ENCODE measurements at regions not wholly inside any gene's neighbourhood (a gene's known extent, or its start where the extent isn't known, plus 50 kb on each side); places are given as distances from the start of the nearest gene placed in this dataset.

DNA sequence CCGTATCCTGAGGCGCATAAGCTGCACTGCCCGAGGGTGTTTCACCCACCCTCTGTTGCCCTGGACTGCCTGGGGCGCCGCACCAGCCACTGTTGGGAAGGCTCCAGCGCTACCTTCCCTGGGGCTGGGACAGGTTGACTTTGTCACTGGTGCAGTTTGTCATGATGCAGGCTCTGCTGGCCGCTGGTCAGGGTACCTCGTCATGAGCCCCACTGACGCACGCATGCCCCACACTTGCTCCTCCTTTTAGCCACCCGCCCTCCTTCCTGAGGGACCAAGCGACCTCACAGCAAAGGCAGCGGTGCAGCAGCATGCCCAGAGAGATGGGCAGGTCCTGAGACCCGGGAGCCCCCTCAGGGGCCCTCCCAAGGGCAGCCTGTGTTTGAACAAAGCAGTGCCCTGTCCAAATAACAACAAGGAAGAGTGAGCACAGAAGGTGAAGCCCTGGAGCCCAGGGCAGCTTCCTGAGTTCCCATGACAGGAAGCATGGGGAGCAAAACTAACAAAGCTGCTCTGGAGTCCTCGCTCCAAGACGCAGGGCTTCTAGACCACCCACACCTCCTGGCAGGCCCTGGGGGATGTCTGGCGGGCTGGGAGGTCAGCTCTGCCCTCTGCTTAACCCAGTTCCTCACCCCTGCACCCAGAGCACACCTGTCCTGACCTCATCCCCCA is 50.1 kb upstream of the SMOC2 start:
- intact Hi-C loops (cut with DNase I) = no loop called here
- H3K36me3 ChIP-seq (ENCODE audit: insufficient read depth in 1 of 2, low read depth in 1 of 2) = no peaks in the 10 kb centered on the region
- H3K4me3 ChIP-seq = no peak overlapping the region
- TF ChIP-seq, protein P1, sequence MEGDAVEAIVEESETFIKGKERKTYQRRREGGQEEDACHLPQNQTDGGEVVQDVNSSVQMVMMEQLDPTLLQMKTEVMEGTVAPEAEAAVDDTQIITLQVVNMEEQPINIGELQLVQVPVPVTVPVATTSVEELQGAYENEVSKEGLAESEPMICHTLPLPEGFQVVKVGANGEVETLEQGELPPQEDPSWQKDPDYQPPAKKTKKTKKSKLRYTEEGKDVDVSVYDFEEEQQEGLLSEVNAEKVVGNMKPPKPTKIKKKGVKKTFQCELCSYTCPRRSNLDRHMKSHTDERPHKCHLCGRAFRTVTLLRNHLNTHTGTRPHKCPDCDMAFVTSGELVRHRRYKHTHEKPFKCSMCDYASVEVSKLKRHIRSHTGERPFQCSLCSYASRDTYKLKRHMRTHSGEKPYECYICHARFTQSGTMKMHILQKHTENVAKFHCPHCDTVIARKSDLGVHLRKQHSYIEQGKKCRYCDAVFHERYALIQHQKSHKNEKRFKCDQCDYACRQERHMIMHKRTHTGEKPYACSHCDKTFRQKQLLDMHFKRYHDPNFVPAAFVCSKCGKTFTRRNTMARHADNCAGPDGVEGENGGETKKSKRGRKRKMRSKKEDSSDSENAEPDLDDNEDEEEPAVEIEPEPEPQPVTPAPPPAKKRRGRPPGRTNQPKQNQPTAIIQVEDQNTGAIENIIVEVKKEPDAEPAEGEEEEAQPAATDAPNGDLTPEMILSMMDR (IDR thresholded peaks at IDR 0.05) = no peak
- H3K9me3 ChIP-seq = no peaks in the 10 kb centered on the region
- DNase-seq (no peak), ATAC-seq (no peak)
- no peak overlapping the region for H3K27ac ChIP-seq
- H3K27me3 ChIP-seq (ENCODE audit: insufficient read depth in 3 of 3, low read length in 2 of 3) = peaks cover 0 to 6% (median 0%) of the 10 kb centered on the region in 3 donors
- no peaks in the 10 kb centered on the region for H3K4me1 ChIP-seq
- 53 to 60% (median 56%) methylated on average over 15 to 17 of the region's 17 CpGs for WGBS, 3 donors

Data from psoas muscle (tissue), 7 donors.